HG03442 (cell line): ENCODE measurements at regions not wholly inside any gene's neighbourhood (a gene's known extent, or its start where the extent isn't known, plus 50 kb on each side); places are given as distances from the start of the nearest gene placed in this dataset.
A peak's percentile ranks its signal among the peaks of the same experiment; 100 is the strongest.

Experiments
- ATAC-seq: cut with Tn5 transposase; IDR thresholded peaks from one replicate; pipeline ENCODE4 v1.9.1; 2021; ENCODE audit warnings: mild to moderate bottlenecking, moderate library complexity; ENCODE audit not compliant: unreplicated experiment

DNA sequence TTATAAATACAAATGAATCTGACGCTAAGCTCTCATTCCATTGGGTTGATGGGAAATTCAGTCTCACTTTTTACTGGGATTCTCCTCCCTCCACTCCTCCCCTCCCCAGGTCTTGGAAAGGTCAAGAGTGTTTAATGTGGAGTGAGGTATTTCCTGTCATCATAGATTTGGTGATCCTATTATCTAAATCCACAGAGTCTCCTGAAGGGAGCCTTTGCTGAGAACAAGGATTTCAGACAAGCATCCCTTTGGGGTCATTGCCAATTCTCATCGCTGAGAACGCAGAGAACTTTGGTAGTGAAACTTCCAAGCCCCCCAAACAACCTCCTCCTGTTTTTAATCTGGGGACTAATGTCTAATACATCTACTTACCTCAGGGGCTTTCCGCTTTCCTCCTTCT lies 297.9 kb downstream of the OTOL1 start:
- ATAC-seq = no peak

GRCh38 chr3:161796312-161796711 lies 299.7 kb downstream of the OTOL1 start:
- ATAC-seq = no peak

- ATAC-seq = no peak
These were observed 300.2 kb downstream of the OTOL1 start for GRCh38 chr3:161796780-161797179.

GRCh38 chr3:161798016-161798415 lies 301.4 kb downstream of the OTOL1 start:
- ATAC-seq = no peak

GRCh38 chr3:161800985-161801559 lies 304.5 kb downstream of the OTOL1 start:
- ATAC-seq = peak; percentile 54

DNA sequence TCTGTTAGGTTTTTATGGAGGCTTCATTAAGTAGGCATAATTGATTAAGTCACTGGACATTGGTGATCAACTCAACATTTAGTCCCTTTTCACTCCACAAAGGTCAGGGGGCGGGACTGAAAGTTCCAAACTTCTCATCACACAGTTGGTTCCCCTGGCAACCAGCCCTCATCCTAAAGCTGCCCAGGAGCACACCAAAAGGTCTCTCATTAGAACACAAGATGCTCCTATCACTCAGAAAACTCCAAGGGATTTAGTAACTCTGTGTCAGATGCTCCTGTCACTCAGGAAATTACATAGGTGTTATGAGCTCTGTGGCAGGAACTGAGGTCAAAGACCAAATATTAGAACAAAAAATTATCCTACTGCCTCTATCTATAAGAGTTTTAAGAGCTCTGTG lies 321.5 kb downstream of the OTOL1 start:
- no peak for ATAC-seq

DNA sequence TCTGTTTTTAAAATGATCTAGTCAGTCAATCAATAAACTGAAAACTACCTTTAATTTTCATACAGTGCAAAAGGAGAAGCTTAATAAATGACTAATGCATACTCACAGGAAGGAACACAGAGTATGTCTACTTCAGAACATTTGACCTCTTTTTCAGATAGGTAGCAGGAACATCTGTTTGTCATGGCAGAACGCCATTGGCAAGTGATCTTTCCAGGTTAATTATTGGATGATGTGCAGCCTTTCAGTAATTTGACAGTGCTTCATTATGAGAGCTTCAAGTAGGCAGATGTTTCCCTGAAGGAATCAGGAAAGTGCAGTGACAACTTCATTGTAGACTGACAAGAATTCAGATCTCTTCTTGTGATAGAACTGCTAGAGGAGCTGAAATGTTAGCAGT lies 325.0 kb downstream of the OTOL1 start:
- no peak for ATAC-seq

DNA sequence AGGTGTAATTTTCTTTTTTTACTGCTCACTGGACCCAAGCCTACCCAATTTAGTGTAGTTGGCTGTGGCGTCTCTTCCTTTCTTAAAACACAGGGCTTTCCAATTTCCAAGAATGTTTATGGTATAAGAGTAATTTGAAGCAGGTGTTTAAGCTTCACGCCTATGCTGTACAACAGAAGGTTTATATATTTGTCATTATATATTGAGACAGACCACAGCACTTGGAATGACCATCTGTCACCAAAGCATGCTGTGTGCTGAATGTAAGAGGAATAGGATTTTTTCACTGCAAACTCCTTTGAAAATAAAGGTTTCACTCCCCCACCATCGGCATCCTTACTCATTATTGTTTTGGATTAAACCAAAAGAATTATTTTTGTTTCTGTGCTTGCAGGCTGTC lies 325.7 kb downstream of the OTOL1 start:
- no peak for ATAC-seq

DNA sequence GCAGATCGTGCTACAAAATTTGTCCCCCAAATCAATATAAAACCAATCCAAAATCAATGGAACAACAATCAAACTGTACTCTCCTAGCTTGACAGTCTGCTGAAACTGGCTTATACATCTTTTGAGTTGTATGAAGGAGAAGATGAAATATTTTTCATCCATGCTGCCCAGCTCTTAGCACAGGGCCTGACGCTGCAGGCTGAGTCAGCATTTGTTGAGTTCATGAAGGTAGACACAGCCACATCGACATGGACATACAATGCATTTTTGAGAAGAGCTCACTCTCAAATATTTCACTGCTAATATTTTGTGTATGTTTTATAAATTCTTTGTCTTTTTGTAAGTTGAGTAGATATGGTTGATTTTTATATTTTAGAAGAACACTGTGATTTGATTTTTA lies 327.3 kb downstream of the OTOL1 start:
- no peak for ATAC-seq

- no peak for ATAC-seq
These were observed 341.4 kb downstream of the OTOL1 start for GRCh38 chr3:161838021-161838420.

DNA sequence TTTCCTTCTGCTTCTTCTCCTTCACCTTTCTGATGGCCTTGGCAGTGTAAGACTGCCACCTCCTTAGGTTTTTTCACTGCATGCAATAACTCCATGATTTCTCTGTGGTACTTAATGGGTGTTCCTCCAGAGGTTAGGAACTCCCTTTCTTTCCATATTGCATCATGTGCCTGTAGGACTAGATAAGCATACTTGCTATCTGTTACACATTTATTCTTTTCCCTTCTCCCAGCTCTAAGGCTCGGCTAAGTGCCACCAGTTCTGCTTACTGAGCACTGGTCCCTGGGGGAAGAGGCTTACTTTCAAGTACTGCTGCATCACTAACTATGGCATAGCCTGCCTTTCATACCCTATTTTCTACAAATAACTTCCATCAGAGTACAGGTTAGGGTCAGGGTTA lies 351.8 kb downstream of the OTOL1 start:
- ATAC-seq = no peak

- peak; percentile 94 for ATAC-seq
These were observed 355.4 kb downstream of the OTOL1 start for GRCh38 chr3:161851941-161852566.

- ATAC-seq = no peak
These were observed 356.1 kb downstream of the OTOL1 start for GRCh38 chr3:161852744-161853143.

GRCh38 chr3:161854232-161854771 lies 357.7 kb downstream of the OTOL1 start:
- ATAC-seq = peak; percentile 63

DNA sequence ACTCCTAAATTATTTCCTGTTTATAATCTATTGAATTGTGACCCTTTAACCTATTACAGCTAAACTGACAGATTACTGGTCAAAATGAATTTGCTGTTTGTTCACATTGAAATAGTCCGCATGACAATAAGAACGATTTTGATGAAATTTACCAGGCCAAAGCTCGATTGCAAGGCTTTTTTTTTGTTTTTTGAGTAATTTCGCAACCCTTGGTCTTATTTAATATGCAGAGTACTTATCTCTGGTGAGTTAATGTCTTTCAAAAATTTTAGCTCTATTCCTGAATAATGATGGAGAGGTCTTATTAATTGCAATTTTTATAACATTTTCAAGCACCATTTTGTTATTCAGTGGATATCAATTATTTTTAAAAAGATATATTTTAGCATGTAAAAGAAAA lies 362.4 kb downstream of the OTOL1 start:
- no peak for ATAC-seq

DNA sequence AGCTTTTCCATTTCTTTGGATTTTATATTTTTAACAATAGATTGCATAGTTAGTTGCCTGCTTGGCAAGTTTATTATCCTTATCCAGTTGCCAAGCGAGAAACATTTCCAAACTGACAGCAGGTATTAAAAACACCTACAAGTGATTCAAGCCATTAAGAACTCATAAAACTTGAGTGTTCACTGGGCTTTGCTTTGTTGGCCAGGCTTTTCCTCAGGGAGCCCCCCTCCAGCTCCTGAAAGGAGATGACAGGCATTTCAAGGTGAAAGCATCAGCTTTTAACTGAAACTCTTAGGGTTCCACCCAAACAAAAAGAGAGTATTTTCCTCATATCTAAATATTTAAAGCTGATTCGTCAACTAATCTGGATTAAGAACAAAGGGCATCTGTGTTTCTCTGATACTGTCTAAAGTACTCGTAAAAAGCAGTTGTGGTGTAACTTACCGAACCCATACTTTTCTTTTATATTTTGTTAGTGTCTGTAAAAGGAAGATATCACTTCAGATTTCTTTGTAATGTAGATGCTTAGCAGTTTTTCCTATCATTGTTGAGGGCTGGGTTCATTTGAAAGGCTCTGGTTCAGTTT lies 363.4 kb downstream of the OTOL1 start:
- ATAC-seq = no peak

- ATAC-seq = no peak
These were observed 367.2 kb downstream of the OTOL1 start for GRCh38 chr3:161863775-161864174.

DNA sequence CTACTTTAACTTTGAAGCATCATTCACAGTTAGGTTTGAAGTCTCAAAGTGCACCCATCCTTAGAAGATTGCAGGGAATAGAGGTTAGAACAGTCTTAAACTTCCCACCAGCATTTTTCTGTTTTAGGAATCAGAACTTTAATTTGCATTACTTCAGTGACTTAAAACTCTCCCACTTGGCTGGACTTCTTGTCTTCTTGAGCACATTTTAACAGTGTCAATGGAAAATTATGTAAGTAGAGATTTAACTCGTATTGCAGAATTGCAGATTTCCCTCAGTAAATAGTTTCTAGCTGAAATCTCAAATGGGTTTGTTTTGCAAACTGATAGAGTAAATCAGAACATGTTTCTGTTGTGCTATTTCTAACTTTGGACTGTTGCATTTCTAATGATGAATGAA lies 369.6 kb downstream of the OTOL1 start:
- no peak for ATAC-seq

GRCh38 chr3:161875483-161875882 lies 378.9 kb downstream of the OTOL1 start:
- no peak for ATAC-seq

DNA sequence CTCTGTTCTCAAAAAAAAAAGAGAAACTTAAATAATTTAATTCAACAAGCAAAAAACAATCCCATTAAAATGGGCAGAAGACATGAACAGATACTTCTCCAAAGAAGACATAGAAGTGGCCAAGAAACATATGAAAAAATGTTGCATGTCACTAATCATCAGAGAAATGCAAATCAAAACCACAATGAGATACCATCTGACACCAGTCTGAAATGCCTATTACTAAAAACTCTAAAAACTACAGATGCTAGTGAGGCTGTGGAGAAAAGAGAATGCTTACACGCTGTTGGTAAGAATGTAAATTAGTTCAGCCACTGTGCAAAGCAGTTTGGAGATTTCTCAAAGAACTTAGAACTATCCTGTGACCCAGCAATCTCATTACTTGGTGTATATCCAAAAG lies 382.9 kb downstream of the OTOL1 start:
- peak; percentile 73 for ATAC-seq

DNA sequence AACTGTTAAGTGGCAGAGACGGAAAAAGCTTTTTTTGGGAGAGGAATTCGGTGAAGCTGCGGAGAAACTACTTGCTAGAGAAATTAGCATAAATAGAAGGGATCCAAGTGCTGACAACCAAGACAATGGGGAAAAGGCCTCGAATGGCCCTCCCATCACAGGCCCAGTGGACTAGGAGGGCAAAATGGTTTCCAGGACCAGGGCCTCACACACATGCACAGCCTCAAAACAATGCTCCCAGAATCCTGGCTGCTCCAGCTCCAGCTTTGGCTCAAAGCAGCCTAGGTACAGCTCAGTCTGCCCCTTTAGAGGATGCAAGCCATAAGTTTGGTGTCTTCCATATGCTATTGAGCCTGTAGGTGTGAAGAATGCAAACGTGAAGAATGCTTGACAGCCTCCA lies 388.2 kb downstream of the OTOL1 start:
- ATAC-seq = no peak

DNA sequence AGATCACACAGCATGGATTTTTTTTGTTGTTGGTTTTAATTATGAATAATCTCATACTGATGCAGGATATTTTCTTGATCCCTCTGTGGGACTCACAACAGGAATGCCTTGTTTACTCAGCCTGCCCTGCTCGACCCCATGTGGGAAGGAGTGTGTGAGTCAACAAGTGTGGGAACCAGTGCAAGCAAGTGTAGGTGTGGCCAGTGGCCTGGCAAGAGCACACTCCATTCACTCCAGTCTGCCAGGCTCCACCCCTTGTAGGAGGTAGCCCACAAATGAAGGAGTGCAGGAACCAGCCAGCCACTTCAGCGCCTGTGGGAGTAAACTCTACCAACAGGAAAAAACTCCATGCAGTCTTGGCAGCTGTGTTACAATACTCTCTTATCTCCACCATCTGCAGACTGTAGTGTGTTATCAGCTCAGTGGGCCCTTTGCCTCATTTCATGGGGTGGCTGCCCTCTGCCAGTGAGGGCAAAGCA lies 393.6 kb downstream of the OTOL1 start:
- no peak for ATAC-seq
